ENCODE measurements at regions not wholly inside any gene's neighbourhood (a gene's known extent, or its start where the extent isn't known, plus 50 kb on each side); places are given as distances from the start of the nearest gene placed in this dataset.

GRCh38 chr9:110050925-110051355, 157.0 kb downstream of the C9orf152 start:
- H3K4me3 ChIP-seq (replicated peaks; ENCODE audit: low read depth, low read length): peak overlapping the region; percentile 97
- TF ChIP-seq CTCF (IDR thresholded peaks at IDR 0.05; ENCODE audit: low read depth, low read length, missing control alignments): no peak
- no peak for DNase-seq (ENCODE audit: extremely low read depth, low read depth)

- DNase-seq (ENCODE audit: extremely low read depth, low read depth): no peak
- no peak for TF ChIP-seq CTCF (IDR thresholded peaks at IDR 0.05; ENCODE audit: low read depth, low read length, missing control alignments)
- H3K4me3 ChIP-seq (replicated peaks; ENCODE audit: low read depth, low read length): no peak overlapping the region
Measured at GRCh38 chr9:110056062-110056461, 151.9 kb downstream of the C9orf152 start.

- no peak for DNase-seq (ENCODE audit: extremely low read depth, low read depth)
- no peak overlapping the region for H3K4me3 ChIP-seq (replicated peaks; ENCODE audit: low read depth, low read length)
- TF ChIP-seq CTCF (IDR thresholded peaks at IDR 0.05; ENCODE audit: low read depth, low read length, missing control alignments): peak; percentile 49
Measured at GRCh38 chr9:110058304-110058953, 149.5 kb downstream of the C9orf152 start.

- no peak for DNase-seq (ENCODE audit: extremely low read depth, low read depth)
- no peak for TF ChIP-seq CTCF (IDR thresholded peaks at IDR 0.05; ENCODE audit: low read depth, low read length, missing control alignments)
- no peak overlapping the region for H3K4me3 ChIP-seq (replicated peaks; ENCODE audit: low read depth, low read length)
Measured at GRCh38 chr9:110059461-110059860, 148.5 kb downstream of the C9orf152 start.

GRCh38 chr9:110064803-110065202, 143.2 kb downstream of the C9orf152 start:
- TF ChIP-seq CTCF (IDR thresholded peaks at IDR 0.05; ENCODE audit: low read depth, low read length, missing control alignments): no peak
- no peak overlapping the region for H3K4me3 ChIP-seq (replicated peaks; ENCODE audit: low read depth, low read length)
- no peak for DNase-seq (ENCODE audit: extremely low read depth, low read depth)

- H3K4me3 ChIP-seq (replicated peaks; ENCODE audit: low read depth, low read length): no peak overlapping the region
- DNase-seq (ENCODE audit: extremely low read depth, low read depth): no peak
- TF ChIP-seq CTCF (IDR thresholded peaks at IDR 0.05; ENCODE audit: low read depth, low read length, missing control alignments): no peak
Measured at GRCh38 chr9:110065532-110065931, 142.4 kb downstream of the C9orf152 start.

All from HFF-Myc (cell line).